Loucy (cell line): ENCODE measurements at regions not wholly inside any gene's neighbourhood (a gene's known extent, or its start where the extent isn't known, plus 50 kb on each side); places are given as distances from the start of the nearest gene placed in this dataset.

Experiments
- H2AFZ ChIP-seq: fragments of 200-600 bp; sonication (generic); 2 replicates; pipeline ENCODE4 v1.6.0; 2016; ENCODE audit warnings: antibody characterized with exemption, mild to moderate bottlenecking, low read length, moderate library complexity
- H3F3A ChIP-seq: fragments of 200-600 bp; 2 replicates; pipeline ENCODE4 v1.6.0; 2016; ENCODE audit warnings: antibody characterized with exemption, low read depth, mild to moderate bottlenecking
- H3K27me3 ChIP-seq: fragments of 200-600 bp; sonication (generic); 2 replicates; pipeline ENCODE4 v1.6.1; 2014; ENCODE audit warnings: low read length, mild to moderate bottlenecking; ENCODE audit not compliant: insufficient read depth, poor library complexity, severe bottlenecking
- H3K36me3 ChIP-seq: fragments of 200-600 bp; sonication (generic); 2 replicates; pipeline ENCODE4 v1.6.1; 2016; ENCODE audit warnings: low read length; ENCODE audit not compliant: insufficient read depth
- H3K4me1 ChIP-seq: fragments of 200-600 bp; sonication (generic); 2 replicates; pipeline ENCODE4 v1.5.1; 2014; ENCODE audit warnings: low read length, mild to moderate bottlenecking; ENCODE audit not compliant: insufficient read depth, poor library complexity, severe bottlenecking
- H3K4me2 ChIP-seq: fragments of 200-600 bp; sonication (generic); 2 replicates; pipeline ENCODE4 v1.6.0; 2014; ENCODE audit warnings: antibody characterized with exemption, low read length, low read depth, mild to moderate bottlenecking; ENCODE audit not compliant: poor library complexity, severe bottlenecking
- H3K4me3 ChIP-seq: fragments of 200-600 bp; sonication (generic); 2 replicates; pipeline ENCODE4 v1.5.1; 2014; ENCODE audit warnings: low read length, mild to moderate bottlenecking, mixed read lengths; ENCODE audit not compliant: poor library complexity, severe bottlenecking
- H3K79me2 ChIP-seq: fragments of 200-600 bp; sonication (generic); 2 replicates; pipeline ENCODE4 v1.6.1; 2014; ENCODE audit warnings: low read length; ENCODE audit not compliant: insufficient read depth
- H3K9ac ChIP-seq: fragments of 200-600 bp; sonication (generic); 2 replicates; pipeline ENCODE4 v1.6.0; 2014; ENCODE audit warnings: mild to moderate bottlenecking, low read depth, low read length, moderate library complexity; ENCODE audit not compliant: poor library complexity, severe bottlenecking
- H3K9me2 ChIP-seq: fragments of 200-600 bp; sonication (generic); replicated peaks from 2 replicates; pipeline ENCODE4 v1.6.1; 2016; ENCODE audit warnings: low read depth, low read length, mixed read lengths
- H3K9me3 ChIP-seq: fragments of 200-600 bp; sonication (generic); 2 replicates; pipeline ENCODE4 v1.6.1; 2014; ENCODE audit warnings: mild to moderate bottlenecking, antibody characterized with exemption, low read length, low read depth; ENCODE audit not compliant: insufficient read depth
- H4K20me1 ChIP-seq: fragments of 200-600 bp; sonication (generic); 2 replicates; pipeline ENCODE4 v1.6.0; 2014; ENCODE audit warnings: antibody characterized with exemption, low read length, mild to moderate bottlenecking; ENCODE audit not compliant: insufficient read depth, poor library complexity, severe bottlenecking
- CTCF ChIP-seq: fragments of 200-600 bp; sonication (generic); conservative IDR thresholded peaks from 2 replicates; pipeline ENCODE4 v1.5.1; 2014; ENCODE audit warnings: mild to moderate bottlenecking, antibody characterized with exemption, low read length
- EZH2phosphoT487 ChIP-seq: fragments of 200-600 bp; IDR thresholded peaks from 2 replicates; pipeline ENCODE4 v1.6.1; 2018; ENCODE audit warnings: antibody characterized with exemption, mild to moderate bottlenecking, moderate library complexity, borderline replicate concordance

- Histone ChIP-seq H3K9me3 (peaks cover 2% of the 10 kb centered on the region; the same call in 1 of the 2 replicates), H3K9me2 (no peaks in the 10 kb centered on the region), H2AFZ (no peak overlapping the region), H3K4me3 (no peak overlapping the region), H3K9ac (no peak overlapping the region), H4K20me1 (no peaks in the 10 kb centered on the region), H3K4me1 (no peaks in the 10 kb centered on the region), H3K4me2 (no peak overlapping the region), H3K27me3 (no peaks in the 10 kb centered on the region), H3F3A (no peaks in the 10 kb centered on the region), H3K36me3 (no peaks in the 10 kb centered on the region), H3K79me2 (no peaks in the 10 kb centered on the region)
- no peak for TF ChIP-seq EZH2phosphoT487
- no peak for TF ChIP-seq CTCF
Measured at GRCh38 chr16:63830061-63830460, 1291.8 kb downstream of the CDH11 start.

- no peaks in the 10 kb centered on the region for H3K9me2 ChIP-seq
- TF ChIP-seq CTCF (no peak), EZH2phosphoT487 (no peak)
- no peak overlapping the region for H3K4me3 ChIP-seq
- H3K4me1 ChIP-seq, result no peaks in the 10 kb centered on the region
- H4K20me1 ChIP-seq, result no peaks in the 10 kb centered on the region
- no peaks in the 10 kb centered on the region for H3F3A ChIP-seq
- H3K27me3 ChIP-seq, result no peaks in the 10 kb centered on the region
- no peak overlapping the region for H3K4me2 ChIP-seq
- H3K9ac ChIP-seq, result no peak overlapping the region
- no peaks in the 10 kb centered on the region for H3K36me3 ChIP-seq
- no peaks in the 10 kb centered on the region for H3K9me3 ChIP-seq
- H2AFZ ChIP-seq, result no peak overlapping the region
- no peaks in the 10 kb centered on the region for H3K79me2 ChIP-seq
Measured at GRCh38 chr16:63822818-63823217, 1299.0 kb downstream of the CDH11 start.

GRCh38 chr16:63816276-63816675 lies 1305.6 kb downstream of the CDH11 start:
- Histone ChIP-seq H3K4me1 (no peaks in the 10 kb centered on the region), H3F3A (no peaks in the 10 kb centered on the region), H3K9me3 (no peaks in the 10 kb centered on the region), H3K4me3 (no peak overlapping the region), H2AFZ (no peak overlapping the region), H3K4me2 (no peak overlapping the region), H3K36me3 (no peaks in the 10 kb centered on the region), H3K27me3 (no peaks in the 10 kb centered on the region), H3K9ac (no peak overlapping the region), H3K9me2 (no peaks in the 10 kb centered on the region), H3K79me2 (no peaks in the 10 kb centered on the region), H4K20me1 (no peaks in the 10 kb centered on the region)
- TF ChIP-seq CTCF (no peak), EZH2phosphoT487 (no peak)
